Activated B cell treated with CpG ODN at 0.5 μM for 24 hours (primary cell): ENCODE measurements at regions not wholly inside any gene's neighbourhood (a gene's known extent, or its start where the extent isn't known, plus 50 kb on each side); places are given as distances from the start of the nearest gene placed in this dataset.

Experiments
- ATAC-seq: fragments of 200-7000 bp; cut with Tn5 transposase; one replicate; pipeline ENCODE4 v1.10.0; 2021; ENCODE audit warnings: low read depth, mild to moderate bottlenecking, moderate library complexity
- CTCF ChIA-PET: fragments of 350-600 bp; sonication (Branson Sonifier 250); formaldehyde crosslinking; loops from one replicate; lab custom pipeline; 2021; ENCODE audit warnings: antibody characterized with exemption; lab: Charles Lee
- POLR2A ChIA-PET: fragments of 350-600 bp; sonication (Branson Sonifier 250); formaldehyde crosslinking; loops from one replicate; lab custom pipeline; 2021; ENCODE audit warnings: antibody characterized with exemption; lab: Charles Lee
- DNase-seq: peaks from one replicate; pipeline ENCODE4 v3.0.0; 2022
- H3K27ac Mint-ChIP-seq: one replicate; pipeline ENCODE4 v1.8.0; 2020; ENCODE audit warnings: mixed read lengths
- H3K27me3 Mint-ChIP-seq: one replicate; pipeline ENCODE4 v1.8.0; 2021; ENCODE audit warnings: mixed read lengths
- H3K36me3 Mint-ChIP-seq: one replicate; pipeline ENCODE4 v1.8.0; 2021; ENCODE audit warnings: low read depth, mixed read lengths
- H3K4me1 Mint-ChIP-seq: one replicate; pipeline ENCODE4 v1.8.0; 2021; ENCODE audit warnings: mixed read lengths
- H3K4me3 Mint-ChIP-seq: one replicate; pipeline ENCODE4 v1.8.0; 2020; ENCODE audit warnings: mild to moderate bottlenecking, mixed read lengths
- H3K9me3 Mint-ChIP-seq: one replicate; pipeline ENCODE4 v1.8.0; 2020; ENCODE audit warnings: mixed read lengths
- intact Hi-C: fragments of 100-400 bp; cut with micrococcal nuclease; formaldehyde crosslinking; loops from one replicate; pipeline ENCODE4 v1.15.1; 2024
- TF ChIP-seq, protein P1 (sequence below): fragments of 200-600 bp; IDR thresholded peaks from one replicate; pipeline ENCODE4 v1.8.0; 2022; ENCODE audit warnings: antibody characterized with exemption, mild to moderate bottlenecking

DNA sequence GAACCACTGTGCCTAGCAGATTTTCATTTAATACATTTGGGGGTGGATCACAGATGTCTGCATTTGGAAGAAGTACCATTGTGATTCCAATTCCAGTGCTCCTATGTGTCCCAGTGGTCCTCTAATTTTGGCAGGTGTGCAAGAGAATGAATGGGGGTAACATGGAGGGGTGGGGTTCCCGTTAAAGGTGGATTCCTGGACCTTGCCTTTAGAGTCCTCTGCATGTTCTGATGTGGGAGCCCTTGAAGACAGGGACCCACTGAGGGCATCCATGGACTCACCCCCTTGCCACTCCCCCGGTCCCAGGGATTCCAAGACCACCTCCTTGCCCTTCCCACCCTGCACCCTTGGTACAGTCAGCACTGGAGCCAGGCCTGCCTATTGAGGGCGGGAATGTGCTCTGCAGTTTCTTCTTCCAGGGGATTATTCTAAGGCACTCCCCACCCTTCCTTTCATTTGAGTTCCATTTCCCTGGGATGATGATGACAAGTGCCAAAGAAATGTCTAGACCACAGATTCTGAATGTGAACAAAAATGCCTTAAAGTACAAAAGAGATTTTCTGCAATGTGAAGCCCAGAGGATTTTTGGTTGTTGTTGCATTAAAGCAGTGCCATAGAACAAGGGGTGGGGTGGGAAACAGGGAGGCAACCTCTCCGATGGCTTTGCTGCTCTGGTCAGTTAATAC, 119.4 kb upstream of the PTCH1 start:
- ChIA-PET POLR2A (no interaction called here), CTCF (no interaction called here)
- ATAC-seq (no peak), DNase-seq (no peak)
- peaks cover 8% of the 10 kb centered on the region for H3K9me3 Mint-ChIP-seq
- no peak overlapping the region for H3K4me3 Mint-ChIP-seq
- TF ChIP-seq, protein P1, sequence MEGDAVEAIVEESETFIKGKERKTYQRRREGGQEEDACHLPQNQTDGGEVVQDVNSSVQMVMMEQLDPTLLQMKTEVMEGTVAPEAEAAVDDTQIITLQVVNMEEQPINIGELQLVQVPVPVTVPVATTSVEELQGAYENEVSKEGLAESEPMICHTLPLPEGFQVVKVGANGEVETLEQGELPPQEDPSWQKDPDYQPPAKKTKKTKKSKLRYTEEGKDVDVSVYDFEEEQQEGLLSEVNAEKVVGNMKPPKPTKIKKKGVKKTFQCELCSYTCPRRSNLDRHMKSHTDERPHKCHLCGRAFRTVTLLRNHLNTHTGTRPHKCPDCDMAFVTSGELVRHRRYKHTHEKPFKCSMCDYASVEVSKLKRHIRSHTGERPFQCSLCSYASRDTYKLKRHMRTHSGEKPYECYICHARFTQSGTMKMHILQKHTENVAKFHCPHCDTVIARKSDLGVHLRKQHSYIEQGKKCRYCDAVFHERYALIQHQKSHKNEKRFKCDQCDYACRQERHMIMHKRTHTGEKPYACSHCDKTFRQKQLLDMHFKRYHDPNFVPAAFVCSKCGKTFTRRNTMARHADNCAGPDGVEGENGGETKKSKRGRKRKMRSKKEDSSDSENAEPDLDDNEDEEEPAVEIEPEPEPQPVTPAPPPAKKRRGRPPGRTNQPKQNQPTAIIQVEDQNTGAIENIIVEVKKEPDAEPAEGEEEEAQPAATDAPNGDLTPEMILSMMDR = no peak
- H3K27ac Mint-ChIP-seq = no peak overlapping the region
- H3K36me3 Mint-ChIP-seq = no peaks in the 10 kb centered on the region
- peaks cover 26% of the 10 kb centered on the region for H3K27me3 Mint-ChIP-seq
- no peaks in the 10 kb centered on the region for H3K4me1 Mint-ChIP-seq
- intact Hi-C loops = no loop called here

DNA sequence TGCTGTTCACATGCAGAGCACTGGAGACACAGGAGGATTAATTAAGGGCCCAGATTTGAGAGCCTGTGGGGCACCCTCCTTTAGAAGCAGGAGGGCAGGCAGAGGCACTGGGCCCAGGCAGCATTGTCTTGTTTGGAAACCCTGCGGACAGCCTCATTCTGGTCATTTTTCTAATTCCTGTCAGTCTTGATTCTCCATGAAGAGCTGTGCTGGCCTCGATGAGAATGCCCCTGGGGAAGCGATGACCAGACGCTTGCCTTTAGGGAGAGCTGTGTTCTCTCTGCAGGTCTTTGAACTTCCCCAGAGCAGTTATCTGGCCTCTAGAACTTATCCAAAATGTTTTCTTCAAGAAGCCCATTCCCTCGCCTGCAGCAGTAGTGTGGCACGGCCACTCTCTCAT, 117.8 kb upstream of the PTCH1 start:
- H3K27ac Mint-ChIP-seq = no peak overlapping the region
- DNase-seq (no peak), ATAC-seq (no peak)
- intact Hi-C loops = no loop called here
- ChIA-PET CTCF (no interaction called here), POLR2A (no interaction called here)
- H3K27me3 Mint-ChIP-seq = peaks cover 20% of the 10 kb centered on the region
- TF ChIP-seq, protein P1 = no peak
- H3K4me3 Mint-ChIP-seq = no peak overlapping the region
- H3K9me3 Mint-ChIP-seq = peaks cover 10% of the 10 kb centered on the region
- H3K4me1 Mint-ChIP-seq = no peaks in the 10 kb centered on the region
- H3K36me3 Mint-ChIP-seq = no peaks in the 10 kb centered on the region

DNA sequence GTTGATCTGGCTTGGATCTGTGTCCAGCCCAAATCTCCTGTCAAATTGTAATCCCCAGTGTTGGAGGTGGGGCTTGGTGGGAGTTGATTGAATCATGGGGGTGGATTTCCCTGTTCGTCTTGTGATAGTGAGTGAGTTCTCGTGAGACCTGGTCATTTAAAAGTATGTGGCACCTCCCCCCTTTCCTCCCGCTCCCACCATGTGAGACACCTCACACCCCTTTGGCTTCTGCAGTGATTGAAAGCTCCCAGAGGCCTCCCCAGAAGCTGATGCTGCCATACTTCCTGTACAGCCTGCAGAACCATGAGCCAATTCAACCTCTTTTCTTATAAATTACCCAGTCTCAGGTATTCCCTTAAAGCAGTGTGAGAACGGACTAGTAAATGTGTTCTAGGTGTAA, 117.3 kb upstream of the PTCH1 start:
- intact Hi-C loops = no loop called here
- Mint-ChIP-seq H3K36me3 (no peaks in the 10 kb centered on the region), H3K27ac (no peak overlapping the region), H3K4me3 (no peak overlapping the region), H3K9me3 (peaks cover 10% of the 10 kb centered on the region), H3K27me3 (peaks cover 16% of the 10 kb centered on the region), H3K4me1 (no peaks in the 10 kb centered on the region)
- ChIA-PET POLR2A (no interaction called here), CTCF (no interaction called here)
- TF ChIP-seq, protein P1 = no peak
- DNase-seq (no peak), ATAC-seq (no peak)

DNA sequence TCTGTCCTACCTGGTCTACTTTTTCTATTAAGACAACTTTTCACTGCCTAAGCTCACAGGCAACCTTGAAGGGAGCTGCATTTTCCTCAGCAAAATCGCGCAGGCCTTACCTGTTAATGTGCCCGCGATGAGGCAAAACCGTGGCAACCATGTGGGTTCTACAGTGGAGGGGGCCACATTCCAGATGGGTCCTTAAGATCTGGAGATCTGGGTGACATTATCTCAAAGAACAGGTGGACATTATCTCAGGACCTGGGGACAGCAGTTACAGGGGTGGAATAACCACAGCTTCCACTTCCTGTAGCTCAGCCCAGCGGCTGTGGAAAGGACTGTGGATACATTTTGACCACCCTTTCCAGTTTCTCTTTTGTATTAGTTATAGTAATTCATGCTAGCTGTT, 112.8 kb upstream of the PTCH1 start:
- Mint-ChIP-seq H3K4me1 (no peaks in the 10 kb centered on the region), H3K9me3 (peaks cover 2% of the 10 kb centered on the region), H3K36me3 (no peaks in the 10 kb centered on the region), H3K27ac (no peak overlapping the region), H3K27me3 (peaks cover 11% of the 10 kb centered on the region), H3K4me3 (no peak overlapping the region)
- ChIA-PET POLR2A (no interaction called here), CTCF (no interaction called here)
- TF ChIP-seq, protein P1 = no peak
- ATAC-seq = no peak
- intact Hi-C loops = no loop called here
- DNase-seq = no peak

DNA sequence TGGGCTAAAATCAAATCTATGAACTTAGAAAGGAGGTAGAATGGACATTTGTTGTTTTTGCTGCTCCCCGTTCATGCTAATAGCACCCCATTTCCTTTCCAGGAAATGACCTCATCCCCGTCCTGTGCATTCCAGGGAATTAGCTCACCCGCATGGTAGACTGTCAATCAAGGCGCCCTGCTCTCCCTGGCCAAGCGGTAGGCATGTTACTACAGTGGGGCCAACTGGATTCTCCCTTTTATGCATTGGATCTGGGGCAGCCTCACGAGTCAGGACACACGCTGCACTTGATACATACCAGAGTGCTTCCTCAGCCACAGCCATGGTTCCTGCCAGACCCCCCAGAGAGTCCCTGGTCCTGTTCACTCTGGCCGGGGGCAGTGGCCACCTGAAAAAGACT, 111.0 kb upstream of the PTCH1 start:
- no peak for ATAC-seq
- DNase-seq = no peak
- Mint-ChIP-seq H3K4me1 (no peaks in the 10 kb centered on the region), H3K27me3 (peaks cover 11% of the 10 kb centered on the region), H3K4me3 (no peak overlapping the region), H3K36me3 (no peaks in the 10 kb centered on the region), H3K27ac (no peak overlapping the region), H3K9me3 (peaks cover 2% of the 10 kb centered on the region)
- ChIA-PET CTCF (no interaction called here), POLR2A (no interaction called here)
- intact Hi-C loops = no loop called here
- TF ChIP-seq, protein P1 = no peak
